Stimulated activated CD4-positive, alpha-beta T cell treated with anti-CD3 and anti-CD28 coated beads, Interleukin-2, amount 100 ng/mL, for 4 hours (primary cell): ENCODE measurements at regions not wholly inside any gene's neighbourhood (a gene's known extent, or its start where the extent isn't known, plus 50 kb on each side); places are given as distances from the start of the nearest gene placed in this dataset.

ENCODE experiments used
- DNase-seq: peaks from one replicate; pipeline ENCODE4 v3.0.0-alpha.2; 2020; ENCODE audit warnings: low read depth

DNA sequence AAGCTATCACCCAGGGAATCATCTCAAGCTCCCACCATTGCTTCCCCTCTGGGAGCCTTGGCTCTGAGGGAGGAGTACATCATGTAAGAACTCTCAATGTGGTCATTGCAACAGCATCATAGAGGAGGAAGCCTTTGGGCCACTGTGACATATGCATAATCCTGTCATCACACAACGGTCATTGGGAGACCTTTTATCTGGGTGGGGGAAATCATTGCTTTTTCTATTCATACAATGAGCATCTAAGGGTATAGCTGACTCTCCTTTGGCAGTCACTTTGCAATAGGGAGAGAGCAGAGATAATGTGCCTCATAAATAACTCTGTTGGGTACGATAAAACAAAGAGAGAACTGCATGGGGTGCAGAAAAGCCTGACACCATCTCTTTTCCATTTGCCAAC, 155.2 kb upstream of the KCNIP4 start:
- DNase-seq = no peak

DNA sequence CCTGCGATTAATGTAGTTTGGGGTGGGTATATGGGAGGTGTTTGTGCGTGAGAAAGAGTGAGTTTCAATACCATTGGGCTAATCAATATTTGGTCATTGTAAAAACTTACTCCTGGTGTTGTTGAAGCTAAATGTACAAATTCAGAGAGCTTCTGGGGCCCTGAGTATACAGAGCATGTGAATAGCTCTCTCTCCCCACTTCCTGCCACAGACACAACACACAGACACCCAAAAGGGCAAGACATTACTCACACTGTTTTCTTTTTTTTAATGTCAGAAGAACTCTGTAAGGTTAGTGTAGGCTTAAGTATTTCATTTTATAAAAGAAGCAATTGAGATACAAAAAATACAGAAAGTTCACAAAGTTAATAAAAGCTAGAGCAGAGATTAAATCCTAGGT, 151.3 kb upstream of the KCNIP4 start:
- no peak for DNase-seq

DNA sequence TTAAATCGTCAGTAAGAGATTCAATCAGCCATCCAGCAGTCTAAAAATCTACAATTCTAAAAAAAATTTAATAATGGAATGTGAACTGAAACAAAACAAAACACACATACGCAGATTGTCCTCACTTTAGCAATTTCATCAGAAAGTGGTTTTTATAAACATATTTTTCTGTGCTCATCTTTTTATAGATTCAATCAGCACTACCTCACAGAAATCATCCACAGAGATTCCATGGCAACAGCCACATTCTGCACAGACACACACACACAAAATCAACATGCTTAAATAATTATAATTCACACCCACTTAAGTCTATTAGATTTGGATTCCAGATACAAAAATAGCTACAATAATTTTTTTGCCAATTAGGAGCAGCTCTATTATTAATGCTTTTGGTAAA, 149.0 kb upstream of the KCNIP4 start:
- DNase-seq = no peak

DNA sequence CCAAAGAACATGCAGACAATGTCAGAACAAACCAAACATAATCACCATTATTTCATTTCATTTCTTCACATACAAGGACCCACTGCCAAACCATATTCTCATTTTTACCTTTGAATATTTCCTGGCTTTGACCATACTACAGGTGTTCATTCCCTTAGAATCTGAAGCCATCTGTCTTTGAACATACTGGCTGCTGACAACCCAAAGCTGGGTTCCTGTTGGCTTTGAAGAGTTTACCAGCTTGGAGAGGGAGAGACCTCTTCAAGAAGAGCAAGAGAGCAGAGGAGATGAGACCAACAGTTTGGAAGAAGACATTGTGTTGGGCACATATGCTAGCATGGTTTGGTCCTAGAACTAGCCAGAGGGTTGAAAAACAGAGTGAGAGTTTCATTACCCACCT, 145.6 kb upstream of the KCNIP4 start:
- DNase-seq = no peak

DNA sequence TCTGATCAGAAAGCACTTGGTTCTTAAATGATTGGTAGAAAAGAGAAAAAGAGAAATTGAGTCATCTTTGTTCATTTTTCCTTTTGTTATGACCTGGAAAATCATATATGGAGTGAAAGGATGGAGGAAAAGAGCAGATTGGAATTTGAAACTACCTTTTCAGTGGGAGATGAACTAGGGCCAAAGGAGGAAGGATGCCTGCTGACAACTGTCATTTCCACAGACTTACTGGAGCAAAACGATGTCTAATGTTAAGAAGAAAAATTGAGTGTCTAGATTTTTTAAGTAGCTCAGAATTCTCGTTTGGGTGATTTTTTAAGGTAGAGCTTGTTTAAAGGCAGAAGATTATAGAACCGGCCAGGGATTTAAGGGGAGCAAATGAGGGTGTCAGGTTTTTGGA, 144.6 kb upstream of the KCNIP4 start:
- DNase-seq = no peak

DNA sequence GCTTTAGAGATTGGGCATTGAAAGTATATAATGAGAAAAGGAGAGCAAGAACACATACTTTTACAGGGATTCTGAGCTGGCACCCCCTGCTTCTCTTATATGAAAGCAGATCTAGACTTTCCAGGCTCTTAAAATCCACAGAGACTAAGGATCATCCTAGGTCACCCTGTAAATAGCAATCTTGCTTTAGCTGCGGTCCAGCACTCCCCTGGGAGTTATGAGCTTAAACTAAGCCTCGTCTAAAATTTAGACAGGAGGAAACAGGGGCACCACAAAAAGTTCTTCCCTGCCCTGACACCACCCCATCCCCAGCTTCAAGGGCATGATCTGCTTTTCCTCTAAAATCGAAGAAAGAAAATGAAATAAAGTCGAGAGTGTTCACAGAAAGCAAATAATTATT, 143.3 kb upstream of the KCNIP4 start:
- DNase-seq = no peak

DNA sequence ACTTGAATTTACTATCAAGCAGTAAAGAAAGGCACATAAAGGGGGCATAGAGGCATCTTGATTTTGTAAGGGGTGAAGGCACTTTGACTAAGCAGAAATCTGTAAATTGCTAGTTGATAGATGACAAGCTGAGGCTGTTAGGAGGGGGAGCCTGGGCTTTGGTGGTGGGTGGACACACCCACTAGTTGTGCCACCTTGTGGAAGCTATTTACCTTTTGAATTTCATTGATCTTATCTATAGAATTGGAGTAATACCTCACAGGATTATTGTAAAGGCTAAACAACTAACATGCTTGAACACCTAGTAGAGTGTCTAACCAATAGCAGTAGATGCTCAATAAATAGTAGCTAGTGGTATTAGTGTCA, 142.8 kb upstream of the KCNIP4 start:
- DNase-seq = no peak

DNA sequence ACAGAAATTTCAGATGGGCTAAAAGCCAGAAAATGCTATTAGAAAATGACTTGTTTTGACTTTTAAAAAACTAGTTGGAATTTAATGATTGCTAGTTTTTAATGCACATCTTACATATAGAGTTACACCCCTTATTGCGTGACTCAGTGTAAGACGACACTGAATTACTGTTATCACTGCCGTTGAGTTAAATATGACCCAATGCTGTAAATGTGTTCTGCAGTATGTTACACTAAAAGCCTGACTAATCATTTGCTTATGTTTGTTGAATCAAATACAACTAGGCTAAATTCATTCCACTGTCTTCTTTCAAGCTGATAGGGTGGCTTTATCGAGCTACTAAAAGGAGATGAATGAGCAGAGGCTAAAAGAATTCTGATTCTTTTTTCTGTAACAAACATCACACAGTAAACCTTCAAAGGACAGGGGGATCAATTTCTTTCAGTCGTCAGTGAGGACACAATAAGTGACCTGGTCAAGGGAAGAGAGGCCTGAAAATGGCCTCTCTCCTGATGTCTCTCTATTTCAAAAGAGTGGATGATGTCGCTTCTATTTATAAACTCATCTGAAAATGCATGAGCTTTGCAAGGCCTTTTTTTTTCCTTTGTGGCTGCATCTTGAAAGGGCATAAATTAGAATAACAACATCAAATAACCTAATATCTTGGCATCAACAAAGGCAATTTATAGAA, 142.2 kb upstream of the KCNIP4 start:
- DNase-seq = no peak

DNA sequence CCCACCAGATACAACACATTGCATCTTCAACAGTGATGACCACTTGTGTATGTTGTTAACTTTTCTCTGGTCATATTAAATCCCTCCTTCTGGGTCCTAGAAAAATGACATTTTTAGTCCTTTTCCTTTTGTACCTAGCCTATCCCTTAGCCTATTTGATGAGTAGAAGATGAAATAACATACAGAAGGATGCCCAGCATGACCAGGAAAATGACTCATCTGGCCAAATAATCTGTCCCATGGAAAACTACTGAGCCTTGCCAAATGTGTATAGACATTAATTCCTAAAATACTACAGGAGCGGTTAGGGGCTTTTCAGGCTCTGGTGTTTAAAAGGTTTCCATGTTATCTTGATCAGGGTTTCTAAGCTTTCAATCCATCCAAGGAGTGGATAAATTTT, 129.0 kb upstream of the KCNIP4 start:
- no peak for DNase-seq

DNA sequence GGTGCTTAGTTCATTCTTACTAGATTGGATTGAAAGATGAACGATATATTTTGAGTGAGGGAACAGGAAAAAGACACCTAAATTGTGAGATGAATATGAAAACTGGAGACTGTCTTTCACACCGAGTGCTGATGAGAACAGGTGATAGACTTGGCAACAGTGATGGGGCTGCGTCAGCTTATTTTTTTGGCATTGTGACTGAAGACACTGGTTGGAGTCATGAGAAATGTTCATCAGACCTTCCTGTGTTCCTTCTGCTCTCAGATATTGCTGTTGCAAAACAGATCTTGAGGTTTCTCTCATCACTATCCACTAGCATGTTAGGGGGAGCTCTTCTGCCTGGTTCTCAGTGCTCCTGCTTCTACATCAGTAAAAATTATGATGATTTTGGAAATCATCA, 124.2 kb upstream of the KCNIP4 start:
- no peak for DNase-seq

DNA sequence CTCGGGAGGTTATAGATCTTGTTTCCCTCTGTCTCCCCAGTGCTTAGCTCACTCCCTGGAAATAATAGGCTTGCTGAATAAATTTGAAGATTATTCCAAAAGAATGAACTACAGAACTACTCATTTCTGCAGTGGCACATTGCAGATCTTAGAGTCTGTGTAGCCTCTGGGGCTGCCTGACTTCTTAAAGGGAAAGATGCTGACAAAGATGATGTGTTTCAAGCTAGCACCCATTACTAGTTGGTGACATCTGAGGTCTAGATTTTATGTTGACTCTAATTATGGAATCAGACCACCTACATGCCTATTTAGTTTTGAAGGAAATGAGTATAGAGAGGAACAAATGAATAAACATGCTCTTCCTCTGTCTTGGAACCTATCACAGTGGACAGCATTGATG, 123.7 kb upstream of the KCNIP4 start:
- DNase-seq = no peak

DNA sequence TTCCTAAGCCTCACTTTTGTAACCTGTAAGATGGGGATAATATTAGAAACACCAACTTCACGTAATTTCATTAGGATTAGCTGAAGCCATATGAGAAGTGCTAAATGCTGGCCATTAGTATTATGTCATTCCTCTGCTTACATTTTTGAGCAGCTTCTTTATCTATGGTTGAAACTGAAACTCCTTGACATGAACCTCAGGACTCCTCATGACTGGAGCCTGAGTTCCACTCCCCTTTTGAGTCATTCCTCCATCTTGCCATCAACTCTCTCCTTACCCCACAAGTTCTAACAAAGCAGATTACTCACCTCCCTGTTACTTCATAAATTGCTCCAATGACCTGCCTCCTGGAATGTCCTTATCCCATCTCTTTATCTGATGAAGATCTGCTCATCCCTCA, 123.2 kb upstream of the KCNIP4 start:
- DNase-seq = no peak

DNA sequence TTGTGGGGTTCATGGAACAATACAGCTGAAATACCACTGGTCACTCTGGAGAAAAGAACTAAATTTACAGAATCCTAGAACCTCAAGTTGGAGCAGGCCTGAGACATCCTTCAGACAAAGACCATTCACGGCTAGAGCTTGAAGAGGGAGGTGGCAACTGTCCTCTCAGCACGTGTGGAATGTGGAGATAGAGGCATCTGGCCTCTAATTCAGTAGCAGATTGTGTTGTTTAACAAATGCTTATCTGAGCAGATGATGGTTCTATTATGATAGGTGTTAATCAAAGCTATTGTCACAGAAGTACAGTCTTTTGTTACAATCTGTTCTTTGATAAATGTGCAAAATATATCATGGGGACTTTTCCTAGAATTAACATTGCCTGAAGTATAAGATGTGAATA, 121.7 kb upstream of the KCNIP4 start:
- no peak for DNase-seq

DNA sequence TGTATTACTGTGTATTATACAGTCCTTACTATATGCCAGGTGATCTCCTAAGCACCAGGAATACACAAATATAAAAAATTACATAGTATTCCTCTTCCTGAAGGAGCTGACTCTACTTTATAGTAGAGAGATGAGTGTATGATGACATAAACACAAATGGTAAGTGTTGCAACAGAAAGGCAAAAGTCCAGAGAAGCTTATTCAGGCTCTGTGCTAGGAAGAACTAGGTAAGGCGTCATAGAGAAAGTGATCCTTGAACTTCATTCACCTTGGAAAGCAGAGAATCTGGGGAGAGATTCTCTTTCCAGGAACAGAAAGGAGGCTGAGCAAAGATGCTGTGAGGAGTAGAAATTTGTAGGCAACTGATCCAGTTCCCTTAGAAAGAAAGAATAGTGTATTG, 115.0 kb upstream of the KCNIP4 start:
- DNase-seq = no peak

DNA sequence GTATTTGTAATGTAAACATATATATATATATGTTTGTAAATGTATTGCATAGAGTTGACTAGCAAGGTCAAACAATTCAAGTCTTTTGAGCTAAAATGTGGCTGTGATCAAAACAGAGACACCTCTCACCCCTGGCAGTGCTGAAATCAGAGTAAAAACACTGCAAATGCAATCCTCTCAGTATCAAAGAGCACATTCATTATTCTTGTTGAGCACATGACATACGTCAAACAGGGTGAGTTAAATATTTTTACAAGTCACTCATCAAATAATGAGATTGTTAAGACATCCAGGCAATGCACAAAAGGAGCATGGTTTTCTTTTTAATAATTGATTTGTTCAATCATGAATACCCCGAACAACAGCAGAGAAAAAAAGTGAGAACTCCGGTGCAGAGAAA, 114.1 kb upstream of the KCNIP4 start:
- no peak for DNase-seq

DNA sequence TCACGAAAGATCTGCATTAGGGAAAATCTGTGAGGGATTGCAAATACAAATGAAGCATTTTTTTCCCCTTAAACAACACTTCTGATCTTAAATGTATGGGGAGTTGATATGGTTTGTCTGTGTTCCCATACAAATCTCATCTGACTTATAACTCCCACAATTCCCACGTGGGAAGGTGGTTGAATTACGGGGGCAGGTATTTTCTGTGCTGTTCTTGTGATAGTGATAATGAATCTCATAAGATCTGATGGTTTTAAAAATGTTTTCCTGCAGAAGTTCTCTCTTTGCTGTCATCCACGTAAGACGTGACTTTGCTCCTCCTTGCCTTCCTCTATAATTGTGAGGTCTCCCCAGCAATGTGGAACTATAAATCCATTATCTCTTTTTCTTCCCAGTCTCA, 107.4 kb upstream of the KCNIP4 start:
- DNase-seq = no peak

DNA sequence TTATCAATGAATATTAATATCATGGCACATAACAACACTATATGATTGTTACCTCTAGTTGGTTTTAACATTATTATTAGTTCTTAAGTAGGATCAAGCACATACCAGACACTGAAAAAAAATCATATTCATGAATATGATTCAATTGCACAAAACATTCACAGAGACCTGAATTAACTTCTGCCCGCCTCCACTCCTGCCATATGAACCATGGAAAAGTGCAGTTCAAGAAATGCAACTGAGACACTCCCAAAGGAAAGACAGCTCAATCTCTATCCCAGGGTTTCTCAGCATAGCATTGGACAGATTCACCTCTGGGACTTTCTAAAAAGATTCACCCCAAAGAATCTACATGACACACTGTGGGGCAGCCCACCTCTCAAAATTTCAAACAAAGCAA, 103.5 kb upstream of the KCNIP4 start:
- DNase-seq = no peak

DNA sequence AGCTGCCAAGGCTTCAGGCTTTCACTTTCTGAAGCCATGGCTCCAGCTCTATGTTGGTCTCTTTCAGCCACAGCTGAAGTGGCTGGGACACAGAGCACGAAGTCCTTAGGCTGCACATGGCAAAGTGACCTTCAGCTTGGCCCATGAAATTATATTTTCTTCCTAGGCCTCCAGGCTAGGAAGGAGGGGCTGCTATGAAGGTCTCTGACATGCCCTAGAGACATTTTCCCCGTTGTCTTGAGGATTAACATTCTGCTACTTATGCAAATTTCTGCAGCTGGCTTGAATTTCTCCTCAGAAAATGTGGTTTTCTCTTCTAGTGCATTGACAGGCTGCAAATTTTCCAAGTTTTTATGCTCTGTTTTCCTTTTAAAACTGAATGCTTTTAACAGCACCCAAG, 99.8 kb upstream of the KCNIP4 start:
- no peak for DNase-seq

DNA sequence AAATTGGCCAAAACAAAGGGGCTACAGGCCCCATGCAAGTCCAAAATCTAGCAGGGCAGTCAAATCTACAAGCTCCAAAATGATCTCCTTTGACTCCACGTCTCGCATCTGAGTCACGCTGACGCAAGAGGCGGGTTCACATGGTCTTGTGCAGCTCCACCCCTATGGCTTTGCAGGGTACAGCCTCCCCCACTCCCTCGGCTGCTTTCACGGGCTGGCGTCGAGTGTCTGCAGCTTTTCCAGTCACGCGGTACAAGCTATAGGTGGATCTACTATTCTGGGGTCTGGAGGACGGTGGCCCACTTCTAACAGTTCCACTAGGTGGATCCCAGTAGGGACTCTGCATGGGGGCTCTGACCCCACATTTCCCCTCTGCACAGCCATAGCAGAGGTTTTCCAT, 99.2 kb upstream of the KCNIP4 start:
- no peak for DNase-seq

DNA sequence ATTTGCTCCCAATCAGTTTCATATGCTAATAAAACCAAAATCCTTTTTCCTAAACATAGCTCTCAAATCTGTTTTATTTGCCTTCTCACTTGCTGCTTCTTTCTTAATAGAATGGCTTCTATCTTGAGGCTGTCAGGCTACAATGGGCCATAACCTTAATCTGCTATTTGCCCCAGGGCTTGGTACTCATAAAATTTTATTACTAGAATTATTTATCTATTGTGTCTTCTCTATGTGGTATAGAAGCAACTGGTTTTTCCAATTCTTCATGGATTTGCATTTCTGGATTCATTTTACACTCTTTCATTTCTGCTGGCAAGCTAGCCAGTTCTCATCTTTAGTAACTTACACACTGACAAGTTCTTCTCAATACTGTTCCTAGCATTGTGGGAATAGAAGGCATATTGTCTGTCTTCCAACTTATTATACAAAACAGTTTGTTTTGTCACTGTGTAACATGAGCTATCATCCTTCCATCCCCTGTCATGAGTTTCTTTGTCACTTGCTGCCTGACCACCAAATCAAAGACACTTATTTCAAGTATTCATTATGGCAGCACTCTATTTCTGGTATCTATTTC, 96.6 kb upstream of the KCNIP4 start:
- DNase-seq = no peak

DNA sequence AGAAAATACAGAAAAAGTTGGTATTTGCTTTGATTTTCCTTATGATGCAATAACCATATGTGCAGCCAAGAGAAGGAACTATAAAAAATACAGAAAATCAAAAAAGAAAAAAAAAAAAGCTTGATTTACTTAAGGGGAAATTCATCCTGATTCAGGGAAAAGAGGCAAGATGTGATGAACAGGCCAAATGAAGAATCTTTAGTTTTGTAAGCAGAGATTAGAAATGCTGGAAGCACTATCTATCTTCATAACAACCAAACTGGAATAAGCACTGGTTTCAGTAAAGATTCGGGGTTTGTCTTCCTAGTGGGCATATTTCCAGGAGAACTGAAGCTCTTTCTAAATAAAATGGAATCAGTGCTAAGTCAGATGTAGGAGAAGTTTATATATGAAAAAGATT, 82.9 kb upstream of the KCNIP4 start:
- DNase-seq = no peak

DNA sequence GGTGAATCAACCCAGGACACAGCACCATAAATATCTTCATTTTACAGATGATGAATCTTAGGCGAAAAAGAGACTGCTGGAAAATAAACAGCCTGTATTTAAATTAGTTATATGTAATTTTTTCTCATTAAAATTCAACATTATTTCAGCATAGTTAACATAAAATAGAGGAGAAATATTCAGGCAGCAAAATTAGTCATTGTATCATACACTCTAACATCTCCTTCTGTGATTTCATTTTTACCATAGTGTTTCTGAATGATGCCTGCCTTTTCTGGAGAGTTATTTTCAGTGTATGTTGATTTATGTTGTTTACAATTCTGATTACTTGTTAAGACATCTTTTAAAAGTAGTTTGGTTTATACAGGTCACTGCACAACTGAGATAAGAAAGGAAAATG, 82.3 kb upstream of the KCNIP4 start:
- no peak for DNase-seq

DNA sequence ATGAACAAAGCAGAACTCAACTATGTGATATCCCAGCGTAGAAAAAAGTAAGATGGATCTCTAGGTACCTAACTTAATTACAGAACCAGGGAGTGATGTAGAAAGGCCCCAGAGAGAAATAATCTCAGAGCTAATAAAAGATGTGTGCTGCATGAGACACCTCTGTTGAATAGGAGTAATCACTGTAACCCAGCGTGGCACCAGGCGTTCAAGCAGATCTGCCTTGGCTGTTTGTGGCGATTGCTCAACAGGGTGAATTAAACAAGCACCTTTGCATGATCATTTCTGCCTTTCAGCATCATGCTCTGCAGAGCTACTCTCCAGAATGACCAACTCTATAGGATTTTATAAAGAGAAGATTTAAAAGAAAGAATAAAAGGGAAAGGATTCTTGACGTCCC, 81.7 kb upstream of the KCNIP4 start:
- DNase-seq = no peak

DNA sequence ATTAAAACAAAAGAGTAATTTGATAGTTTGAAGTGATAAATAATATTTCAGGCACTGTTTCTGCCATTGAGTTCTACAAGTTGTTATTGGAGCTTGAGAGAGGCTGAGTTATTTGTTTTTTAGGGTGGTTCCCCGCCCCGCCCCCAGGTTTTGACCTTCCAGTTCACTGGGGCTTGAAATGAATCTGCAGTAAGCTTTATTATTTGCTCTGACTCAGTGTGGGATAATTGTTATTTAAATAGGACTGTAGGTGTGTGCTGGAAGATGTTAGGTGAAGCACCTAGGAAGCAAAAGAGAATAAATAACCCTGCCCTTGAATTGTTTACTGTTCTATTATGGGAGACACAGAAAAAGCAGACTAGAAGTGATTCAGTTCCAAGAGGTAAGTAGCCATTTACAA, 81.2 kb upstream of the KCNIP4 start:
- DNase-seq = no peak

DNA sequence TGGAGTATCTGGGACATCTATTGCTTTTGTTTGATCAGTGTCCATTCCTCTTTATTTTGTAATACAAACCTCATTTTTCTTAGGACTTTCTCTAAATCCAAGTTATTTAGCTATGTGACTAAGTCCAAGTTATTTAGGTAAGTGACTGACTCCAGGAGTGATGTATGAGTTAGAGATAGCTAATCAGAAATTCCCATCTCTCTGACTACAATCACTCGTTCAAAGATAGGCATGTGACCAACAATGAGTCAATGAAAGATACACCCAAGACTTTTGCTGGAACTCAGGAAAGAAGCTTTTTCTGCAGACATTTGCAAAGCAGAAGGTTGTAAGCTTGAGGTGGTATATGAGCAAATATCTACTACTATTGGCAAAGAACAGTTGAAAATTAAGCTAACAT, 72.5 kb upstream of the KCNIP4 start:
- no peak for DNase-seq
